Fibroblast of lung (primary cell): ENCODE measurements at regions not wholly inside any gene's neighbourhood (a gene's known extent, or its start where the extent isn't known, plus 50 kb on each side); places are given as distances from the start of the nearest gene placed in this dataset.

Source experiments
- CTCF ChIP-seq, 2 donors: IDR thresholded peaks in 1 of 2; conservative IDR thresholded peaks in 1 of 2; 1 replicate in 1 of 2; 2 replicates in 1 of 2; pipeline ENCODE4 v1.5.1; 2011 to 2012; ENCODE audit warnings: low read length in 2 of 2, control low read depth in 1 of 2, inconsistent platforms in 1 of 2, low read depth in 1 of 2, mild to moderate bottlenecking in 1 of 2
- EZH2 ChIP-seq: IDR thresholded peaks from 2 replicates; pipeline ENCODE4 v1.5.1; 2012; ENCODE audit warnings: low read length, control low read depth, mild to moderate bottlenecking; ENCODE audit errors: missing control alignments

DNA sequence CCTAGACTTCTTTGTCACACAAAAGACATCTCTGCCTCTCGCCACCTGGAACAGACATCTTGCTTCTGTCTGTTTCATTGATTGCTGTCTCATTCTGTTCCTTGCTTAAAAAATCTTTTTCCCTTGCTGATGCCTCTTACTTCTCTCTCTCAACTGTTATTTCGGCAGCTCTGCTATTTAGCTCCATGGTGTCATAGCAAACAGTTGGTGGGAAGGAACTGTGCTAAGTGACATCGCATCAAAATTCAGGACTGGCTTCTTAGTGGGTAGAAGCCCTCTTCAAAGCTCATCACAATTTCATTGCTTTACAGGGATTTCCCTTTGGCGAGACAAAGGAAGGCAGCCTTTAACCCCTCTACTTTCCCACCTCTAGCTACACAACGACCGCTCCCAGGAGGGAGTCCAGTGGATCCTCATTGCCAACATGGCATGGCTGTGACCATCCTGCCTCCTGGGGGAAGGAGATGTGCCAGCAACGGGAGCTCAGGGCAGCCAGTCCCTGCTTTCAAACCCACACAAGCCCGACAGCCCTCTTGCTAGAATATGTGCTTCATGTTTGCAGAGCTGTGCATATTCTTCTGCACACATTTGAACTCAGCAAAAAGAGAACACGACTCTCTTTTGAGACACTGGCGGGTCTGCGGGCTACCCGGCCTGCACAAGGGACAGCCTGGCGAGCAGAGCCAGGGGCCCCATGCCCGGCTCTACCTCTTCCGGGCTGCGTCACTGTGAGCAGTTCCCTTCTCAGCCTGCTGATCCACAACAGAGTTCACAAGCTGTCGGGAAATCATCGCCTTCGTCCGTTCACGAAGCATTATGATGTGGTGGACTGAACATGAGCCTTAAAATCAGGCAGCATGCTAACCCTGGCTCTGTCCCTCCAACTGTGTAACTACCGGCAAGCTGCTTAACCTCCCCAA is 51.1 kb upstream of the JAM3 start:
- TF ChIP-seq CTCF (conservative IDR thresholded peaks at IDR 0.05 in 1 of 2, IDR thresholded peaks at IDR 0.05 in 1 of 2; ENCODE audit: low read depth in 1 of 2, low read length in 2 of 2) (no peak), EZH2 (no peak)
